ENCODE measurements at regions not wholly inside any gene's neighbourhood (a gene's known extent, or its start where the extent isn't known, plus 50 kb on each side); places are given as distances from the start of the nearest gene placed in this dataset.

DNA sequence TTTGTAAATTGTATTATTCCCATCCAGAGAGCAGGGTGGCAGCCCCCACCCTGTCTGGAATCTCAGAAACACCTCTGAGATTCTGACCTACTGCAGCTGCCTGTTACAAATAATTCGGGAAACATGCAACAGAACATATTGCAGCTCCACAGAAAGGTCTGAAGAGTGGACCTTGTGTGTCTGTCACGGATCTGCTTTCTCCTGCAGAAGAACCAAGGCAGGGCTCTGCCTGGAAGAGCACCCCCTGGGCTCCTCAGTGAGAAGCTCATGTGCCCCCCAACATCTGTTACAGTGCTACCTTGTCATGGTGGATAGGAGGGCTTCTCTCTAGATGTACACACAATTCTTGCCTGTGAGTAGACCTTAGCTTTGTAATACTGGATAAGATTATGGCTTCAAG is 286.6 kb upstream of the GATB start:
- TF ChIP-seq, protein P1, sequence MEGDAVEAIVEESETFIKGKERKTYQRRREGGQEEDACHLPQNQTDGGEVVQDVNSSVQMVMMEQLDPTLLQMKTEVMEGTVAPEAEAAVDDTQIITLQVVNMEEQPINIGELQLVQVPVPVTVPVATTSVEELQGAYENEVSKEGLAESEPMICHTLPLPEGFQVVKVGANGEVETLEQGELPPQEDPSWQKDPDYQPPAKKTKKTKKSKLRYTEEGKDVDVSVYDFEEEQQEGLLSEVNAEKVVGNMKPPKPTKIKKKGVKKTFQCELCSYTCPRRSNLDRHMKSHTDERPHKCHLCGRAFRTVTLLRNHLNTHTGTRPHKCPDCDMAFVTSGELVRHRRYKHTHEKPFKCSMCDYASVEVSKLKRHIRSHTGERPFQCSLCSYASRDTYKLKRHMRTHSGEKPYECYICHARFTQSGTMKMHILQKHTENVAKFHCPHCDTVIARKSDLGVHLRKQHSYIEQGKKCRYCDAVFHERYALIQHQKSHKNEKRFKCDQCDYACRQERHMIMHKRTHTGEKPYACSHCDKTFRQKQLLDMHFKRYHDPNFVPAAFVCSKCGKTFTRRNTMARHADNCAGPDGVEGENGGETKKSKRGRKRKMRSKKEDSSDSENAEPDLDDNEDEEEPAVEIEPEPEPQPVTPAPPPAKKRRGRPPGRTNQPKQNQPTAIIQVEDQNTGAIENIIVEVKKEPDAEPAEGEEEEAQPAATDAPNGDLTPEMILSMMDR (IDR thresholded peaks at IDR 0.05), result no peak
- no peak for TF ChIP-seq EZH2 (IDR thresholded peaks at IDR 0.05; ENCODE audit: borderline replicate concordance, insufficient read depth, low read depth, low read length, poor library complexity, severe bottlenecking)

All from B cell (primary cell).